ENCODE measurements at regions not wholly inside any gene's neighbourhood (a gene's known extent, or its start where the extent isn't known, plus 50 kb on each side); places are given as distances from the start of the nearest gene placed in this dataset.

DNA sequence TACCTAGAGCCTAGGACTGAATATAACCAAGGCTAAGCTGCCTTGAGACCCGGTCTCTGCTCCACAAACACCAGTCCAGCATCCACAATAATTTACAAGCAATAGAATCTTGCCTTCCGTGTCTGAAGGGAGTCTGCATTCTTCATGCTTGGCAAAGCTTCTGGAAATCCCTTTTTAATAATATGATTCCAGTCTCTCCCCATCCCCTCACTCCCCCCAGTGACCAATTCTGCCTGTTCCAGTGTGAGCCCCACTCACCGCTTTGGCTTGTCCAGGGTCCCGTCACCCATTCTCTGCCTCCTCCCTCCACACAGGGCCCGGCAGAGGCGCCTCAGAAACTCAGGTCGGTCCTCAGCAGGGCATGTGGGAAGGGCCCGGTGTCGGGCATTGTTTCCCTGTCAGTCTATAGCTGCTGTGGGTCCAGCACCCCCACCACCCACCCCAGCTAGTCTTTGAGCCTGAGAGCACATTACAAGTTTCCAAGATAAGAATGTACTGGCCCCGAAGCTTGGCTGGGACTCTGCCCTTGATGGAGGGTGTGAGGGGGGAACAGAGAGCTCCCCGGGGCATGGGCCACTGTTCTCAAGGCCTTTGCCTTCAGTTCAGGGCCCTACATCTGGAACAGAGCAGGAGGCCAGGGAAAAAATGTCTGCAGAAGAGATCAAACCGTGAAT is 129.7 kb upstream of the MYCN start:
- BruUV-seq (replicated peaks): no TSS peak
- TF ChIP-seq, protein P1, sequence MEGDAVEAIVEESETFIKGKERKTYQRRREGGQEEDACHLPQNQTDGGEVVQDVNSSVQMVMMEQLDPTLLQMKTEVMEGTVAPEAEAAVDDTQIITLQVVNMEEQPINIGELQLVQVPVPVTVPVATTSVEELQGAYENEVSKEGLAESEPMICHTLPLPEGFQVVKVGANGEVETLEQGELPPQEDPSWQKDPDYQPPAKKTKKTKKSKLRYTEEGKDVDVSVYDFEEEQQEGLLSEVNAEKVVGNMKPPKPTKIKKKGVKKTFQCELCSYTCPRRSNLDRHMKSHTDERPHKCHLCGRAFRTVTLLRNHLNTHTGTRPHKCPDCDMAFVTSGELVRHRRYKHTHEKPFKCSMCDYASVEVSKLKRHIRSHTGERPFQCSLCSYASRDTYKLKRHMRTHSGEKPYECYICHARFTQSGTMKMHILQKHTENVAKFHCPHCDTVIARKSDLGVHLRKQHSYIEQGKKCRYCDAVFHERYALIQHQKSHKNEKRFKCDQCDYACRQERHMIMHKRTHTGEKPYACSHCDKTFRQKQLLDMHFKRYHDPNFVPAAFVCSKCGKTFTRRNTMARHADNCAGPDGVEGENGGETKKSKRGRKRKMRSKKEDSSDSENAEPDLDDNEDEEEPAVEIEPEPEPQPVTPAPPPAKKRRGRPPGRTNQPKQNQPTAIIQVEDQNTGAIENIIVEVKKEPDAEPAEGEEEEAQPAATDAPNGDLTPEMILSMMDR (IDR thresholded peaks at IDR 0.05; ENCODE audit: unreplicated experiment): no peak
- H3K4me3 Mint-ChIP-seq (ENCODE audit: low read depth, unreplicated experiment): no peak overlapping the region
- no peak overlapping the region for H3K27ac Mint-ChIP-seq (ENCODE audit: unreplicated experiment)
- no peak for DNase-seq
- peaks cover 90% of the 10 kb centered on the region for H3K27me3 Mint-ChIP-seq (ENCODE audit: unreplicated experiment)
- CTCF ChIA-PET: interaction anchor here (0.7 kb wide), 1 partner anchor 123 kb away, joined by 3 read pairs; no protein-coding TSS in a partner anchor
- intact Hi-C loops (cut with micrococcal nuclease; ENCODE audit: unreplicated experiment): no loop called here
- H3K36me3 Mint-ChIP-seq (ENCODE audit: insufficient read depth, unreplicated experiment): no peaks in the 10 kb centered on the region
- no peaks in the 10 kb centered on the region for H3K9me3 Mint-ChIP-seq (ENCODE audit: low read depth, unreplicated experiment)
- H3K4me1 Mint-ChIP-seq (ENCODE audit: low read depth, unreplicated experiment): no peaks in the 10 kb centered on the region

DNA sequence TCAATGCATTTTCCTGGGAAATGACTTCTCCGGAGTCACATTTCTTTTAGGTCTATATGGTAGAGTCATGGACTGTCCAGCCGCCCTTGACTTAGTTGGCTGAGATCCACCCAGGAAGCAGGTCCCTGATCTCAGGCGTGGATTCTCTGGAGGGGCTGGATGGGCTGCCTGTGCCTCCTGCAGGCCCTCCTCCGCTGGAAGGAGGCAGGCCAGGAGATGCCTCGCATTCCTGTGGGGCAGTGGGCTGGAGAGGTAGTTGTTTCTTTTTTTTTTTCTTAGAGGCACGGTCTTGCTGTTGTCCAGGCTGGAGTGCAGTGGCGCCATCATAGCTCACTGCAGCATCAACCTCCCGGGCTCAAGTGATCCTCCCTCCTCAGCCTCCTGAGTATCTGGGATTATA is 129.0 kb upstream of the MYCN start:
- CTCF ChIA-PET: interaction anchor here (0.7 kb wide), 1 partner anchor 122 kb away, joined by 3 read pairs; no protein-coding TSS in a partner anchor
- Mint-ChIP-seq H3K9me3 (ENCODE audit: low read depth, unreplicated experiment) (no peaks in the 10 kb centered on the region), H3K4me1 (ENCODE audit: low read depth, unreplicated experiment) (no peaks in the 10 kb centered on the region), H3K36me3 (ENCODE audit: insufficient read depth, unreplicated experiment) (no peaks in the 10 kb centered on the region), H3K27ac (ENCODE audit: unreplicated experiment) (no peak overlapping the region), H3K27me3 (ENCODE audit: unreplicated experiment) (peaks cover 90% of the 10 kb centered on the region), H3K4me3 (ENCODE audit: low read depth, unreplicated experiment) (no peak overlapping the region)
- intact Hi-C loops (cut with micrococcal nuclease; ENCODE audit: unreplicated experiment): no loop called here
- no TSS peak for BruUV-seq (replicated peaks)
- TF ChIP-seq, protein P1 (IDR thresholded peaks at IDR 0.05; ENCODE audit: unreplicated experiment): no peak
- DNase-seq: no peak

DNA sequence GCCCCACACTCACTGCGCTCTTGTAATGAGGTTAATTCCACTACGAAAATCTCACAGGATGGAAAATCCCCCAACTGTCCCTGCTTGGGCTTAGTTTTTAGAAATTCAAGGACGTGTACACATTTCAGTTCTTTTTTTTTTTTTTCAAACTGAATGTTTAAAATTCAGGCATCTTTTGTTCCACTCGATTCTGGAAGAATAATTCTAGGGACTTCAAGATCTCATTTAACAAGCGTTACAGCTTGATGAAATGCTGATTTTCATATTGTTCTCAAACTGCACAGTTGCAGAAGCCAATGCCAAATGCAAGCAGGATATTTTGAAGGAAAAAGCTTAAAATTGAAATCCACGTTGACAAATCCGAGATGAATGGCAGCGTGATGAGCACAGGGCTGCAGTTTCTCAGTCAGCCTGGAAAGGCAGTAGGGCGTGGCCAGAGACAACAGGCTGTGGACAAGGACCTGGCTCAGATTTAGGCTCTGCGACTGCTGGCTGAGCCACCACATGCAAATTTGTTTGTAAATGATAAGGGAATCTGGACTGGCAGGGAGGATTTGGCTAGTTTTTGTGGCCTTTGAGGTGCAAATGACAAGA is 128.1 kb upstream of the MYCN start:
- no peak overlapping the region for H3K4me3 Mint-ChIP-seq (ENCODE audit: low read depth, unreplicated experiment)
- peaks cover 94% of the 10 kb centered on the region for H3K27me3 Mint-ChIP-seq (ENCODE audit: unreplicated experiment)
- TF ChIP-seq, protein P1 (IDR thresholded peaks at IDR 0.05; ENCODE audit: unreplicated experiment): no peak
- no peaks in the 10 kb centered on the region for H3K9me3 Mint-ChIP-seq (ENCODE audit: low read depth, unreplicated experiment)
- no peak for DNase-seq
- CTCF ChIA-PET: interaction anchor here (0.7 kb wide), 1 partner anchor 18 kb away, joined by 3 read pairs; no protein-coding TSS in a partner anchor
- no peak overlapping the region for H3K27ac Mint-ChIP-seq (ENCODE audit: unreplicated experiment)
- no peaks in the 10 kb centered on the region for H3K36me3 Mint-ChIP-seq (ENCODE audit: insufficient read depth, unreplicated experiment)
- no peaks in the 10 kb centered on the region for H3K4me1 Mint-ChIP-seq (ENCODE audit: low read depth, unreplicated experiment)
- intact Hi-C loops (cut with micrococcal nuclease; ENCODE audit: unreplicated experiment): no loop called here
- no TSS peak for BruUV-seq (replicated peaks)

DNA sequence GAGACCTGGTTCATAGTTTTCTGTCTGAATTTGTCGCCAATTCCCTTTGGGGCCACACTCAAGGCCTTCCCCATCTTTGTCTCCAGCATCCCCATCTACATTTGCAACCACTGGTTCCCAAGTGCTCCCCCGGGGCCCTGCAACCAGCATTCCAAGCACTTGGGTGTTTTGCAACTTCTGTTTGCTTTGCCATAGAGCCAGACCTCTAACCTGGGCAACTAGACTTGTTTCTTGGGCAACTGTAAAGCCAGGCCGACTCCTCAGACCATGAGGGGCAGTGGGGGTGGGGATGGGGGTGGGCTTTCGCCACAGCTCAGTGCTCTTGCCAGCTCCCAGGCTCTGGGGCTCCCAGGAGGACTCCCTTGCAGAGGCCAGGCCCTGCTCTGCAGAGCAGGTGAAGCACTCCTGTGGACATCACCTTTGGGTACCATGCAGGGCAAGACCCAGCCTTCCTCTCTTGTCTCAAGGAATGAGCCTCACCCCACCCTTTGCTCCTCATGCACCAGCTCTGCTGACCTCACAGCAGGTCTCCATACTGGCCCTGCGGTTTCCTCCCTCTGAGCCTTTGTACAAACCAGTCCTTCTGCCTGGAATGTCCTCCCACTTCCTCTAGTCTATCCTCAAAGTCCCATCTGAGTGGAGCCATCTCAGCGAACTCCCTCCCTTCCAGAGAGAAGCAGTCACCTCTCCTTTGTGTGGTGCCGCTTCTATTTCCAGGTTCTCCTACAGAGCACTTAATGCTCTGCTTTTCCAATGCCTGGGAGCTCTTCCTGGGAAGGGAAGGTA is 126.7 kb upstream of the MYCN start:
- BruUV-seq (replicated peaks): no TSS peak
- Mint-ChIP-seq H3K27me3 (ENCODE audit: unreplicated experiment) (peaks cover 95% of the 10 kb centered on the region), H3K27ac (ENCODE audit: unreplicated experiment) (no peak overlapping the region), H3K4me3 (ENCODE audit: low read depth, unreplicated experiment) (no peak overlapping the region), H3K36me3 (ENCODE audit: insufficient read depth, unreplicated experiment) (no peaks in the 10 kb centered on the region), H3K4me1 (ENCODE audit: low read depth, unreplicated experiment) (no peaks in the 10 kb centered on the region), H3K9me3 (ENCODE audit: low read depth, unreplicated experiment) (no peaks in the 10 kb centered on the region)
- DNase-seq: no peak
- intact Hi-C loops (cut with micrococcal nuclease; ENCODE audit: unreplicated experiment): no loop called here
- CTCF ChIA-PET: no interaction called here
- TF ChIP-seq, protein P1 (IDR thresholded peaks at IDR 0.05; ENCODE audit: unreplicated experiment): no peak

All from Calu3 (cell line).